ENCODE measurements at regions not wholly inside any gene's neighbourhood (a gene's known extent, or its start where the extent isn't known, plus 50 kb on each side); places are given as distances from the start of the nearest gene placed in this dataset.

- TF ChIP-seq ZNF398 (tag by site-specific recombination; IDR thresholded peaks at IDR 0.05) = no peak
- TF ChIP-seq ZNF843 (tag by site-specific recombination; IDR thresholded peaks at IDR 0.05) = no peak
- TF ChIP-seq ZNF138 (tag by site-specific recombination; IDR thresholded peaks at IDR 0.05; ENCODE audit: borderline replicate concordance) = no peak
- no peak for TF ChIP-seq PBX3 (CRISPR knock-in tag; IDR thresholded peaks at IDR 0.05)
- no peak for TF ChIP-seq ZNF2 (tag by site-specific recombination; IDR thresholded peaks at IDR 0.05)
- TF ChIP-seq ZBTB21 (tag by site-specific recombination; IDR thresholded peaks at IDR 0.05) = no peak
- TF ChIP-seq ZNF777 (tag by site-specific recombination; IDR thresholded peaks at IDR 0.05; ENCODE audit: borderline replicate concordance) = no peak
Observed at GRCh38 chr6:85251300-85251699, 198.6 kb upstream of the NT5E start (continued).

- ChIA-PET CTCF (no interaction called here), POLR2A (no interaction called here)
- no peak overlapping the region for H3K4me3 ChIP-seq (ENCODE audit: low read depth, low read length)
- no peaks in the 10 kb centered on the region for H3K36me3 ChIP-seq (ENCODE audit: control insufficient read depth in 2 of 2, insufficient read depth in 1 of 2, low read length in 2 of 2)
- no peak overlapping the region for H3K27ac ChIP-seq (ENCODE audit: extremely low read depth, low read depth, low read length)
- no peaks in the 10 kb centered on the region for H3K4me1 ChIP-seq (ENCODE audit: control insufficient read depth, insufficient read depth, low read length)
- no peaks in the 10 kb centered on the region for H3K9me3 ChIP-seq (ENCODE audit: control insufficient read depth, insufficient read depth, low read depth, low read length)
- TF ChIP-seq REST (tag by site-specific recombination; IDR thresholded peaks at IDR 0.05) (no peak), PRDM6 (tag by site-specific recombination; IDR thresholded peaks at IDR 0.05) (no peak), ZNF350 (tag by site-specific recombination; IDR thresholded peaks at IDR 0.05) (no peak), ZNF133 (tag by site-specific recombination; IDR thresholded peaks at IDR 0.05) (no peak), ZNF146 (tag by site-specific recombination; IDR thresholded peaks at IDR 0.05) (no peak), ZNF626 (tag by site-specific recombination; IDR thresholded peaks at IDR 0.05) (no peak), ZNF629 (tag by site-specific recombination; IDR thresholded peaks at IDR 0.05) (peak; percentile 64), ZNF239 (tag by site-specific recombination; IDR thresholded peaks at IDR 0.05) (no peak), ZBTB44 (tag by site-specific recombination; IDR thresholded peaks at IDR 0.05) (peak; percentile 51; the same call in 1 of the 2 replicates), ZNF26 (tag by site-specific recombination; IDR thresholded peaks at IDR 0.05) (no peak), ZNF426 (tag by site-specific recombination; IDR thresholded peaks at IDR 0.05) (no peak), ZNF664 (tag by site-specific recombination; IDR thresholded peaks at IDR 0.05) (no peak), HIC1 (tag by site-specific recombination; IDR thresholded peaks at IDR 0.05) (0 out of 2 replicates have a peak, but pooled peaks have one; percentile 35), WT1 (tag by site-specific recombination; IDR thresholded peaks at IDR 0.05) (no peak), ZFP37 (tag by site-specific recombination; IDR thresholded peaks at IDR 0.05) (no peak), KLF9 (tag by site-specific recombination; IDR thresholded peaks at IDR 0.05; ENCODE audit: low read depth) (no peak)
Observed at GRCh38 chr6:85250586-85251220, 199.2 kb upstream of the NT5E start.
